HCT116 (cell line): ENCODE measurements at regions not wholly inside any gene's neighbourhood (a gene's known extent, or its start where the extent isn't known, plus 50 kb on each side); places are given as distances from the start of the nearest gene placed in this dataset.

Experiments used
- ATAC-seq: fragments of 200-7000 bp; cut with Tn5 transposase; 2 replicates; pipeline ENCODE4 v1.9.1; 2020; ENCODE audit warnings: mild to moderate bottlenecking, moderate library complexity
- BruUV-seq: library from RNA; stranded (reverse); fragments of 400-500 nt; replicated peaks from 2 replicates; lab custom pipeline; 2021; lab: Mats Ljungman, UMichigan
- CTCF ChIA-PET: fragments of 300-600 bp; sonication (Branson Sonifier 250); formaldehyde crosslinking; loops from one replicate; lab custom pipeline; 2021; ENCODE audit warnings: antibody characterized with exemption; lab: Charles Lee
- POLR2A ChIA-PET: fragments of 300-600, 350-600 bp; sonication (Branson Sonifier 250); formaldehyde crosslinking; loops from one replicate; lab custom pipeline; 2021; ENCODE audit warnings: antibody characterized with exemption; lab: Charles Lee
- RAD21 ChIA-PET, 2 experiments: fragments of 300-600 bp; sonication (Branson Sonifier 250); formaldehyde crosslinking; loops; one replicate each; lab custom pipeline; 2023; ENCODE audit warnings: low total read pairs in 2 of 2; ENCODE audit not compliant: uncharacterized antibody in 2 of 2, unreplicated experiment in 2 of 2, low non-redundant PET in 1 of 2; lab: Charles Lee
- DNase-seq: peaks from one replicate; pipeline ENCODE4 v3.0.0-alpha.2; 2010; ENCODE audit warnings: low read depth, low spot score
- H2AFZ ChIP-seq: fragments of 200-600 bp; shearing (Covaris generic), sonication (generic); 2 replicates; pipeline ENCODE4 v1.6.1; 2017; ENCODE audit warnings: low read depth, mixed run types, mixed read lengths, antibody characterized with exemption, low read length; ENCODE audit not compliant: poor library complexity, severe bottlenecking
- H3K27ac ChIP-seq: 2 replicates; pipeline ENCODE4 v1.5.1; 2012; ENCODE audit warnings: low read depth, low read length
- H3K27me3 ChIP-seq: fragments of 200-600 bp; sonication (generic); 2 replicates; pipeline ENCODE4 v1.6.1; 2016; ENCODE audit warnings: mixed run types, low read length, mixed read lengths; ENCODE audit not compliant: insufficient read depth
- H3K36me3 ChIP-seq, 2 experiments: fragments of 200-500 bp in 1 of 2; fragments of 200-600 bp in 1 of 2; sonication (Bioruptor generic) in 1 of 2; sonication (generic) in 1 of 2; 2 replicates each; pipeline versions ENCODE4 v1.5.1 to v1.6.1; 2014 to 2016; ENCODE audit warnings: low read length in 2 of 2, inconsistent platforms in 1 of 2, mixed read lengths in 1 of 2, mixed run types in 1 of 2; ENCODE audit not compliant: insufficient read depth in 2 of 2, control insufficient read depth in 1 of 2
- H3K4me1 ChIP-seq, 2 experiments: fragments of 200-600 bp in 1 of 2; sonication (generic) in 1 of 2; 2 replicates each; pipeline versions ENCODE4 v1.5.1 to v1.6.1; 2012 to 2017; ENCODE audit warnings: low read length in 2 of 2, inconsistent platforms in 1 of 2, mild to moderate bottlenecking in 1 of 2, mixed read lengths in 1 of 2, mixed run types in 1 of 2, moderate library complexity in 1 of 2; ENCODE audit not compliant: insufficient read depth in 2 of 2, control insufficient read depth in 1 of 2
- H3K4me2 ChIP-seq: fragments of 200-600 bp; sonication (generic); 2 replicates; pipeline ENCODE4 v1.6.1; 2017; ENCODE audit warnings: mixed run types, low read length, mixed read lengths
- H3K4me3 ChIP-seq, 2 experiments: fragments of 200-600 bp in 1 of 2; sonication (generic) in 1 of 2; replicated peaks in 1 of 2; 2 replicates each; pipeline ENCODE4 v1.5.1; 2011 to 2016; ENCODE audit warnings: low read length in 2 of 2, control low read depth in 1 of 2, low read depth in 1 of 2, mild to moderate bottlenecking in 1 of 2, mixed read lengths in 1 of 2, mixed run types in 1 of 2
- H3K79me2 ChIP-seq: fragments of 200-600 bp; sonication (generic); 2 replicates; pipeline ENCODE4 v1.6.1; 2017; ENCODE audit warnings: mild to moderate bottlenecking, mixed run types, low read length, moderate library complexity, mixed read lengths; ENCODE audit not compliant: insufficient read depth
- H3K9ac ChIP-seq: fragments of 200-600 bp; sonication (generic); 2 replicates; pipeline ENCODE4 v1.6.1; 2016; ENCODE audit warnings: low read length, mixed read lengths
- H3K9me2 ChIP-seq: fragments of 200-600 bp; sonication (generic), shearing (Covaris generic); 2 replicates; pipeline ENCODE4 v1.6.1; 2017; ENCODE audit warnings: mixed run types, mild to moderate bottlenecking, moderate library complexity; ENCODE audit not compliant: insufficient read depth
- H3K9me3 ChIP-seq, 2 experiments: fragments of 200-500 bp in 1 of 2; fragments of 200-600 bp in 1 of 2; sonication (Bioruptor generic) in 1 of 2; sonication (generic) in 1 of 2; 2 replicates each; pipeline ENCODE4 v1.6.1; 2014 to 2017; ENCODE audit warnings: low read length in 2 of 2, mixed read lengths in 2 of 2, inconsistent platforms in 1 of 2, low read depth in 1 of 2, mild to moderate bottlenecking in 1 of 2, mixed run types in 1 of 2, moderate library complexity in 1 of 2; ENCODE audit not compliant: control insufficient read depth in 1 of 2, insufficient read depth in 1 of 2
- H4K20me1 ChIP-seq: fragments of 200-600 bp; sonication (generic), shearing (Covaris generic); 2 replicates; pipeline ENCODE4 v1.6.1; 2017; ENCODE audit warnings: mixed run types, mild to moderate bottlenecking, moderate library complexity; ENCODE audit not compliant: insufficient read depth
- ATF3 ChIP-seq: IDR thresholded peaks from 2 replicates; pipeline ENCODE4 v1.6.1; 2012
- CBX3 ChIP-seq: IDR thresholded peaks from 2 replicates; pipeline ENCODE4 v1.6.1; 2012; ENCODE audit warnings: low read depth
- CEBPB ChIP-seq: IDR thresholded peaks from 2 replicates; pipeline ENCODE4 v1.6.1; 2012; ENCODE audit warnings: low read depth
- EGR1 ChIP-seq: IDR thresholded peaks from 2 replicates; pipeline ENCODE4 v1.6.1; 2012; ENCODE audit warnings: low read depth
- ELF1 ChIP-seq: IDR thresholded peaks from 2 replicates; pipeline ENCODE4 v1.6.1; 2012; ENCODE audit warnings: low read depth, borderline replicate concordance
- EZH2phosphoT487 ChIP-seq: fragments of 200-600 bp; IDR thresholded peaks from 2 replicates; pipeline ENCODE4 v1.6.1; 2018; ENCODE audit warnings: antibody characterized with exemption, borderline replicate concordance
- FOSL1 ChIP-seq: IDR thresholded peaks from 2 replicates; pipeline ENCODE4 v1.6.1; 2012; ENCODE audit warnings: low read depth
- MAX ChIP-seq: IDR thresholded peaks from 2 replicates; pipeline ENCODE4 v1.6.1; 2012
- POLR2A ChIP-seq: IDR thresholded peaks from 2 replicates; pipeline ENCODE4 v1.7.0; 2011; ENCODE audit warnings: borderline replicate concordance; ENCODE audit not compliant: insufficient read depth, insufficient read length; ENCODE audit errors: extremely low read depth
- POLR2AphosphoS5 ChIP-seq: IDR thresholded peaks from 2 replicates; pipeline ENCODE4 v1.6.1; 2011; ENCODE audit warnings: mild to moderate bottlenecking, low read depth, low read length, moderate library complexity
- RAD21 ChIP-seq: IDR thresholded peaks from 2 replicates; pipeline ENCODE4 v1.6.1; 2012; ENCODE audit warnings: low read depth, mild to moderate bottlenecking
- REST ChIP-seq: IDR thresholded peaks from 2 replicates; pipeline ENCODE4 v1.6.1; 2012; ENCODE audit warnings: low read depth
- SIN3A ChIP-seq: IDR thresholded peaks from 2 replicates; pipeline ENCODE4 v1.6.1; 2012; ENCODE audit warnings: low read depth
- SRF ChIP-seq: IDR thresholded peaks from 2 replicates; pipeline ENCODE4 v1.6.1; 2012; ENCODE audit warnings: low read depth
- TCF7L2 ChIP-seq: IDR thresholded peaks from 2 replicates; pipeline ENCODE4 v1.7.0; 2011; ENCODE audit warnings: borderline replicate concordance, inconsistent platforms; ENCODE audit not compliant: insufficient read depth, insufficient read length; ENCODE audit errors: extremely low read depth
- intact Hi-C: fragments of 100-400 bp; cut with micrococcal nuclease; formaldehyde crosslinking; loops from 2 replicates; pipeline ENCODE4 v1.10.0; 2022

- ATAC-seq (no peak), DNase-seq (no peak)
- Histone ChIP-seq H3K4me1 (no peaks in the 10 kb centered on the region), H2AFZ (no peak overlapping the region), H3K36me3 (no peaks in the 10 kb centered on the region), H3K27ac (no peak overlapping the region), H3K4me3 (no peak overlapping the region), H3K9me3 (no peaks in the 10 kb centered on the region), H4K20me1 (no peaks in the 10 kb centered on the region), H3K9ac (no peak overlapping the region), H3K79me2 (no peaks in the 10 kb centered on the region), H3K4me2 (no peak overlapping the region), H3K9me2 (no peaks in the 10 kb centered on the region), H3K27me3 (no peaks in the 10 kb centered on the region)
- intact Hi-C loops, result no loop called here
- no TSS peak for BruUV-seq
- no peak for TF ChIP-seq ELF1
- TF ChIP-seq SRF, result no peak
- no peak for TF ChIP-seq CEBPB
- TF ChIP-seq FOSL1, result no peak
- RAD21 ChIA-PET, result no interaction called here
- CTCF ChIA-PET, result no interaction called here
- POLR2A ChIA-PET, result no interaction called here
Observed at GRCh38 chr6:146871611-146872425, 273.0 kb downstream of the ADGB start.

GRCh38 chr6:146872426-146872785, 273.6 kb downstream of the ADGB start:
- Histone ChIP-seq H3K36me3 (no peaks in the 10 kb centered on the region), H3K9me2 (no peaks in the 10 kb centered on the region), H3K27ac (no peak overlapping the region), H4K20me1 (no peaks in the 10 kb centered on the region), H3K4me2 (no peak overlapping the region), H3K9ac (no peak overlapping the region), H3K9me3 (no peaks in the 10 kb centered on the region), H2AFZ (no peak overlapping the region), H3K4me1 (no peaks in the 10 kb centered on the region), H3K4me3 (no peak overlapping the region), H3K79me2 (no peaks in the 10 kb centered on the region), H3K27me3 (no peaks in the 10 kb centered on the region)
- RAD21 ChIA-PET, result no interaction called here
- POLR2A ChIA-PET, result no interaction called here
- no TSS peak for BruUV-seq
- ATAC-seq (no peak), DNase-seq (no peak)
- CTCF ChIA-PET, result no interaction called here
- intact Hi-C loops, result no loop called here
- TF ChIP-seq EGR1 (no peak), EZH2phosphoT487 (no peak), POLR2AphosphoS5 (no peak), RAD21 (no peak), POLR2A (no peak), CBX3 (no peak), SIN3A (no peak), TCF7L2 (no peak), REST (no peak), CEBPB (no peak), FOSL1 (no peak), ATF3 (no peak), MAX (no peak)
